SK-N-SH (cell line): ENCODE measurements at regions not wholly inside any gene's neighbourhood (a gene's known extent, or its start where the extent isn't known, plus 50 kb on each side); places are given as distances from the start of the nearest gene placed in this dataset.

Experiments used
- SMC3 ChIP-seq: IDR thresholded peaks from 2 replicates; pipeline ENCODE4 v1.6.1; 2012; ENCODE audit warnings: low read depth, low read length, improper control_type of control experiment
- TAF1 ChIP-seq: IDR thresholded peaks from 2 replicates; pipeline ENCODE4 v1.6.1; 2012; ENCODE audit warnings: low read depth, mild to moderate bottlenecking, low read length, moderate library complexity, borderline replicate concordance
- TCF12 ChIP-seq: IDR thresholded peaks from 2 replicates; pipeline ENCODE4 v1.4.0; 2012

GRCh38 chr5:159588941-159589340 is 258.7 kb upstream of the IL12B start:
- TF ChIP-seq SMC3 (no peak), TCF12 (no peak), TAF1 (no peak)
